OCI-LY7 (cell line): ENCODE measurements at regions not wholly inside any gene's neighbourhood (a gene's known extent, or its start where the extent isn't known, plus 50 kb on each side); places are given as distances from the start of the nearest gene placed in this dataset.
A peak's percentile ranks its signal among the peaks of the same experiment; 100 is the strongest.

Source experiments
- BruUV-seq: library from RNA; stranded (reverse); fragments of 400-500 nt; replicated peaks from 2 replicates; lab custom pipeline; 2021; lab: Mats Ljungman, UMichigan
- CTCF ChIA-PET: fragments of 300-600 bp; sonication (Branson Sonifier 250); formaldehyde crosslinking; loops from one replicate; lab custom pipeline; 2022; ENCODE audit warnings: antibody characterized with exemption; ENCODE audit not compliant: unreplicated experiment; lab: Charles Lee
- POLR2A ChIA-PET: fragments of 300-600 bp; sonication (Branson Sonifier 250); formaldehyde crosslinking; loops from one replicate; lab custom pipeline; 2022; ENCODE audit warnings: antibody characterized with exemption; lab: Charles Lee
- DNase-seq: peaks from one replicate; pipeline ENCODE4 v3.0.0-alpha.2; 2015; ENCODE audit warnings: low spot score
- H2AFZ ChIP-seq: fragments of 200-600 bp; sonication (generic), shearing (Covaris generic); 2 replicates; pipeline ENCODE4 v1.6.1; 2014; ENCODE audit warnings: mild to moderate bottlenecking, antibody characterized with exemption, low read length, moderate library complexity
- H3K27ac ChIP-seq: fragments of 200-600 bp; sonication (generic); 2 replicates; pipeline ENCODE4 v1.5.1; 2014; ENCODE audit warnings: mixed run types, low read depth, mild to moderate bottlenecking, moderate library complexity, low read length, inconsistent platforms; ENCODE audit not compliant: poor library complexity, severe bottlenecking
- H3K36me3 ChIP-seq: fragments of 200-600 bp; sonication (generic); 2 replicates; pipeline ENCODE4 v1.6.1; 2014; ENCODE audit warnings: mild to moderate bottlenecking, antibody characterized with exemption, low read length, moderate library complexity, mixed read lengths; ENCODE audit not compliant: insufficient read depth
- H3K4me1 ChIP-seq: fragments of 200-600 bp; sonication (generic); 2 replicates; pipeline ENCODE4 v1.5.1; 2014; ENCODE audit warnings: mild to moderate bottlenecking, low read length; ENCODE audit not compliant: insufficient read depth, poor library complexity, severe bottlenecking
- H3K4me2 ChIP-seq: fragments of 200-600 bp; sonication (generic); 2 replicates; pipeline ENCODE4 v1.6.1; 2014; ENCODE audit warnings: mild to moderate bottlenecking, low read length
- H3K4me3 ChIP-seq: fragments of 200-600 bp; sonication (generic); 2 replicates; pipeline ENCODE4 v1.5.1; 2014; ENCODE audit warnings: mild to moderate bottlenecking, low read depth, low read length; ENCODE audit not compliant: poor library complexity, severe bottlenecking
- H3K79me2 ChIP-seq: fragments of 200-600 bp; sonication (generic); 2 replicates; pipeline ENCODE4 v1.6.1; 2016; ENCODE audit warnings: low read depth, mild to moderate bottlenecking, low read length, moderate library complexity, mixed read lengths; ENCODE audit not compliant: insufficient read depth
- H3K9me2 ChIP-seq: fragments of 200-600 bp; sonication (generic); 2 replicates; pipeline ENCODE4 v1.6.1; 2016; ENCODE audit warnings: mild to moderate bottlenecking, low read length, mixed read lengths; ENCODE audit not compliant: insufficient read depth
- H3K9me3 ChIP-seq: fragments of 200-600 bp; sonication (generic); 2 replicates; pipeline ENCODE4 v1.6.1; 2014; ENCODE audit warnings: mild to moderate bottlenecking, mixed run types, low read length, mixed read lengths
- H4K20me1 ChIP-seq: fragments of 200-600 bp; sonication (generic); 2 replicates; pipeline ENCODE4 v1.6.1; 2014; ENCODE audit warnings: mild to moderate bottlenecking, antibody characterized with exemption, low read length, moderate library complexity, mixed read lengths; ENCODE audit not compliant: insufficient read depth
- EZH2phosphoT487 ChIP-seq: fragments of 200-600 bp; sonication (generic); IDR thresholded peaks from 2 replicates; pipeline ENCODE4 v1.6.1; 2018; ENCODE audit warnings: low read depth, borderline replicate concordance, mild to moderate bottlenecking, mixed run types, antibody characterized with exemption, low read length, moderate library complexity, mixed read lengths
- intact Hi-C: fragments of 100-400 bp; cut with micrococcal nuclease; formaldehyde crosslinking; loops from one replicate; pipeline ENCODE4 v1.10.0; 2022; ENCODE audit not compliant: unreplicated experiment
- TF ChIP-seq, protein P1 (sequence below): fragments of 200-600 bp; sonication (generic); conservative IDR thresholded peaks from 2 replicates; pipeline ENCODE4 v1.5.1; 2014; ENCODE audit warnings: mild to moderate bottlenecking, antibody characterized with exemption, low read length, moderate library complexity, mixed read lengths

DNA sequence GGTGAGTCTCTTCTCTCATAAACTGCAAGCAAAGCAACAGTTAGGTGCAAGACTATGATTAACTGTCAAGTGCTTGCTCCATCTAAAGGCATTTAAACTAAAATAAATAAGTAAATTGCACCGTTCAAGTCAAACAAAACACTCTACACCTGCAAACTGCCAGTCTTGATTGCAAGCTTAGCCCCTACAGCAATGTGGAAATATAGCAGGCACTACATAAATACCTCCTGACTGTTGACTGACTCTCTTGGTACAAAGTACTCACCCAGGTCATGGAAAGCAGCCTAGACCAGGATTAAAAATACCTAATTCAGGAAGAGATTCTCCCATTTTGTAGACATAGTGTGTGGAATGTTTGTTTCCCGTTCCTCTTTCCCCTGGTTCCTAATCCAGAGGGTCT is 176.6 kb upstream of the KLHL29 start:
- H3K9me3 ChIP-seq = no peaks in the 10 kb centered on the region
- no peaks in the 10 kb centered on the region for H3K9me2 ChIP-seq
- no peaks in the 10 kb centered on the region for H3K79me2 ChIP-seq
- H2AFZ ChIP-seq = no peak overlapping the region
- no peaks in the 10 kb centered on the region for H3K36me3 ChIP-seq
- ChIA-PET POLR2A (no interaction called here), CTCF (no interaction called here)
- intact Hi-C loops = no loop called here
- H3K27ac ChIP-seq = no peak overlapping the region
- no TSS peak for BruUV-seq
- DNase-seq = no peak
- H4K20me1 ChIP-seq = no peaks in the 10 kb centered on the region
- H3K4me2 ChIP-seq = no peak overlapping the region
- H3K4me1 ChIP-seq = no peaks in the 10 kb centered on the region
- no peak overlapping the region for H3K4me3 ChIP-seq
- TF ChIP-seq, protein P1, sequence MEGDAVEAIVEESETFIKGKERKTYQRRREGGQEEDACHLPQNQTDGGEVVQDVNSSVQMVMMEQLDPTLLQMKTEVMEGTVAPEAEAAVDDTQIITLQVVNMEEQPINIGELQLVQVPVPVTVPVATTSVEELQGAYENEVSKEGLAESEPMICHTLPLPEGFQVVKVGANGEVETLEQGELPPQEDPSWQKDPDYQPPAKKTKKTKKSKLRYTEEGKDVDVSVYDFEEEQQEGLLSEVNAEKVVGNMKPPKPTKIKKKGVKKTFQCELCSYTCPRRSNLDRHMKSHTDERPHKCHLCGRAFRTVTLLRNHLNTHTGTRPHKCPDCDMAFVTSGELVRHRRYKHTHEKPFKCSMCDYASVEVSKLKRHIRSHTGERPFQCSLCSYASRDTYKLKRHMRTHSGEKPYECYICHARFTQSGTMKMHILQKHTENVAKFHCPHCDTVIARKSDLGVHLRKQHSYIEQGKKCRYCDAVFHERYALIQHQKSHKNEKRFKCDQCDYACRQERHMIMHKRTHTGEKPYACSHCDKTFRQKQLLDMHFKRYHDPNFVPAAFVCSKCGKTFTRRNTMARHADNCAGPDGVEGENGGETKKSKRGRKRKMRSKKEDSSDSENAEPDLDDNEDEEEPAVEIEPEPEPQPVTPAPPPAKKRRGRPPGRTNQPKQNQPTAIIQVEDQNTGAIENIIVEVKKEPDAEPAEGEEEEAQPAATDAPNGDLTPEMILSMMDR = no peak
- TF ChIP-seq EZH2phosphoT487 = no peak

DNA sequence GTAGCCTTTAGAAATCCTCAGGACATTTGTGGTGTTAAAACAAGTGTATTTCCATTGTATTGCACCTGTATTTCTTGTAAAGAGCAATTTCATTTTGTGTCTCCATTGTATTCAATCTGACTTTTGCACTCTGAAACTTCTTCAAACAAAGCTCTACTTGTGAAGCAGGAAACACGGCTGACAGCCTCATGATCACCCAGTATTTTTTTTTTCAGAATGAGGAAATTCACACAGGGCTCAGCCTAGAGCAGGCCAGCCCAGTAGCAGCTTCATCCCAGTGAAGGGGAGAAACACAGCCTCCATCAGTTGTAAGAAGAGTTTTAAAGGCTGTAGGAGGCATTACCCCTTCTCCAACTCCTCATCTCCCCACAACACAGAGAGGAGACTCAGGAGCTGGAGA is 175.9 kb upstream of the KLHL29 start:
- Histone ChIP-seq H4K20me1 (no peaks in the 10 kb centered on the region), H3K36me3 (no peaks in the 10 kb centered on the region), H3K4me3 (no peak overlapping the region), H3K4me2 (no peak overlapping the region), H3K4me1 (no peaks in the 10 kb centered on the region), H2AFZ (no peak overlapping the region), H3K79me2 (no peaks in the 10 kb centered on the region), H3K27ac (no peak overlapping the region), H3K9me3 (no peaks in the 10 kb centered on the region), H3K9me2 (no peaks in the 10 kb centered on the region)
- POLR2A ChIA-PET = no interaction called here
- intact Hi-C loops = no loop called here
- no TSS peak for BruUV-seq
- DNase-seq = peak; percentile 11
- CTCF ChIA-PET = no interaction called here
- TF ChIP-seq, protein P1 = no peak
- no peak for TF ChIP-seq EZH2phosphoT487

DNA sequence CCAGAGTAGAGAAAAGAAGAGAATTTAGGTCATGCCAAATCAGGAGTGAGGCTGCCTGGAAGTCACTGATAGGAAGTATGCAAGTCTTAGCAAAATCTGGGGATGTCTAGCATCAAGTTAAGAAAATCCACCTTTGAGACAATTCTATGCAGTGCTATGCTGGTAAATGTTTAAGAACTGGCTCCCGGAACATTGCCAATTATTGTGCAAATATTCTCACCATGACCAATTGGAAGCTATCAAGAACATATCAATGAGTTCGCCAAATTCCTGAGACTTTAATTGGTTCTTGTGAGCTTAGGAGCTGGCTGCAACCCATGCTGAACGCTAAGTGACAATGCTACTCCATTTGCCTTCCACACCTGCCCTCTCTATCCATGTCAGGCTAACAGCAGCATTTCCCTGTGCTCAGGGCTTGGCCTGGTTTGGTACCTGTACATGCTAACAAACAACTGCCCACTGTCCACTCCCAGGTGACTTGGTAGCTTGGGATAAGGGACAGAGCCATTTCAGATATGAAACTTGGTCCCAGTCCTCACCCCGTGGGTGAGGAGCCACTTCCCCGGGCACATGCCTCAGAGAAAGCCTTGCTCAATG is 172.9 kb upstream of the KLHL29 start:
- no TSS peak for BruUV-seq
- intact Hi-C loops = no loop called here
- H3K9me3 ChIP-seq = no peaks in the 10 kb centered on the region
- H3K9me2 ChIP-seq = no peaks in the 10 kb centered on the region
- TF ChIP-seq, protein P1 = no peak
- H3K4me2 ChIP-seq = no peak overlapping the region
- POLR2A ChIA-PET = no interaction called here
- H3K79me2 ChIP-seq = no peaks in the 10 kb centered on the region
- H3K36me3 ChIP-seq = no peaks in the 10 kb centered on the region
- no peak overlapping the region for H2AFZ ChIP-seq
- no peak overlapping the region for H3K27ac ChIP-seq
- H3K4me1 ChIP-seq = no peaks in the 10 kb centered on the region
- no peak for DNase-seq
- CTCF ChIA-PET = no interaction called here
- no peak overlapping the region for H3K4me3 ChIP-seq
- H4K20me1 ChIP-seq = no peaks in the 10 kb centered on the region
